ENCODE measurements at regions not wholly inside any gene's neighbourhood (a gene's known extent, or its start where the extent isn't known, plus 50 kb on each side); places are given as distances from the start of the nearest gene placed in this dataset.

DNA sequence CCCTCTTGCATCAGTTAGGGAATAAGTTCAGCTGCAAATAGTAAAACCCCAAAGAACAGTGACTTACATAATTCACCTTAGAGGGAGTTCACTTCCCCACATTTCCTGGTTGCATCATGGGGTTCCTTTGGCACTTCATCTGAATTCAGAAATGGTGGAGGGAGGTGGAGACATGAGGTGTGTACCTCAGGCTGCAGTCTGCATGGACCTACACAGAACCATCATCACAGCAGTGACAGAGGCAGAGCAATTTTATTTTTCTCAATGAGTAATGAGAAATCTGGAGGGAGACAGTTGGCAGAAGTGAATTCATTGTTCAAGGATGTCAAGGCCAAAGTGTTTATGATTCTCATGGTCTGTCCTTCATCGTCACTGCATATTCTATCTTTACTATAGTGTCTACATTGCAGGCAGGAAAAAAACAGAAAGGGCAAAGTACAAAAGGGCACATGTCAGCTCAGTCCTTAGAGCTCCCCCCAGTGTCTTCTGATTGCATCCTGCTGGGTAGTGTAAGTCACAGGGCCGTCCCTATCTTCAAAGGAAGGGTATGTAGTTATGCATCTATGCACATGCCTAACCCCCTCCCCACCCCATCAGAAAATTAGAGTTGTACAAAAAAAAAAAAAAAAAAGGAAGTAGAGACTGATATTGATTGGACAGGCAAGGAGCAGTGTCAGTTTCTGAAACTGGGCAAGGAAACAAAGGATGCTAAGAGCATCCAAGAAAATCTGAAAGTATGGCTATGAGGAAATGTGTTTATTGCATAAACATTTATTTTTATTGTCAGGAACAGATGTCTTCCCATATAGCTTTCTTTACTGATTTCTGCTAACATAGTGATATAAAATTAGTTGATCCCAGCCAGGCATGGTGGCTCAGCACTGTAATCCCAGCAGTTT is 132.7 kb upstream of the APC start:
- Mint-ChIP-seq H3K27ac (no peak overlapping the region), H3K4me1 (no peaks in the 10 kb centered on the region), H3K36me3 (ENCODE audit: low read depth) (no peaks in the 10 kb centered on the region), H3K4me3 (no peak overlapping the region), H3K9me3 (no peaks in the 10 kb centered on the region), H3K27me3 (no peaks in the 10 kb centered on the region)
- no peak for DNase-seq
- intact Hi-C loops (cut with micrococcal nuclease), result no loop called here

DNA sequence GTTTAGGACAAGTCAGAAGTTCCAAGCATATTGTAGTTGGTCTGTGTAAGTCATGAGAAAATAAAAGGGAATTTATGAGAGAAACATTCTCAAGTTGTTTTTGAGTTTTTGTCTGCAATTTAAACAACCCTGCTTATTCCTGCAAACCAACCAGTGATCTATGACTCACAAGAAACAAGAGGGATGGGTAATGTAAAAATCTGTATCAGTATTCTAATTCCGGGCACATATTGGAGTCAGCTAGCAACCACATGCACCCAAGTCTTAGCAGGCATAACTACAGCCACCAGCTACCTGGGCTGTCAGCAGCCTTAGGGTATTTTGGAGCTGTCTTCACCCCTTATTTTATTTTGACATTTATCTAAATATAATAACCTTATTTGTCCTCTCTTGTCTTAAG is 128.7 kb upstream of the APC start:
- H3K27ac Mint-ChIP-seq, result no peak overlapping the region
- intact Hi-C loops (cut with micrococcal nuclease), result no loop called here

DNA sequence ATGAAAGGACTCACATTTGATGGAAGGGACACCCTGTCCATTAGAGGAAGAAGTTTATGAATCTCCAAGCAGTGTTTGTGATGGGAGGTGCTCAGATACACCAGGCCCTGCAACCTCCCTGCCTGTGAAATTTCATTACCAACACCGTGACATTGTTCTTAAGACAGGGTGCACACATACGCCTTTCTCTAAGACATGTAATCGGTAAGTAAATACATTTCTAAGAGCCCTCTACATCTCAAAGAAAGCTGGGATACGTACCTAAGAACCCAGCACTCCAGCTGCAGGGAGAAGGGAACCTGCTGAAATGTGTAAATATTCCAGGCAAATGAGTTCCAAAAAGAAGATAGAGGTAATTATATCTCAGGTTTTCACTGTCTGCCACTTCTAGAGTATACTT is 125.0 kb upstream of the APC start:
- H3K4me1 Mint-ChIP-seq, result no peaks in the 10 kb centered on the region
- intact Hi-C loops (cut with micrococcal nuclease), result no loop called here
- H3K9me3 Mint-ChIP-seq, result no peaks in the 10 kb centered on the region
- no peak for DNase-seq
- H3K27ac Mint-ChIP-seq, result no peak overlapping the region
- H3K36me3 Mint-ChIP-seq (ENCODE audit: low read depth), result no peaks in the 10 kb centered on the region
- H3K27me3 Mint-ChIP-seq, result peaks cover 4% of the 10 kb centered on the region
- no peak overlapping the region for H3K4me3 Mint-ChIP-seq

More for the DNA sequence above, 128.7 kb upstream of the APC start:
- no peak for DNase-seq
- no peaks in the 10 kb centered on the region for H3K36me3 Mint-ChIP-seq (ENCODE audit: low read depth)
- H3K4me1 Mint-ChIP-seq, result no peaks in the 10 kb centered on the region
- H3K27me3 Mint-ChIP-seq, result peaks cover 4% of the 10 kb centered on the region
- H3K9me3 Mint-ChIP-seq, result no peaks in the 10 kb centered on the region
- no peak overlapping the region for H3K4me3 Mint-ChIP-seq

DNA sequence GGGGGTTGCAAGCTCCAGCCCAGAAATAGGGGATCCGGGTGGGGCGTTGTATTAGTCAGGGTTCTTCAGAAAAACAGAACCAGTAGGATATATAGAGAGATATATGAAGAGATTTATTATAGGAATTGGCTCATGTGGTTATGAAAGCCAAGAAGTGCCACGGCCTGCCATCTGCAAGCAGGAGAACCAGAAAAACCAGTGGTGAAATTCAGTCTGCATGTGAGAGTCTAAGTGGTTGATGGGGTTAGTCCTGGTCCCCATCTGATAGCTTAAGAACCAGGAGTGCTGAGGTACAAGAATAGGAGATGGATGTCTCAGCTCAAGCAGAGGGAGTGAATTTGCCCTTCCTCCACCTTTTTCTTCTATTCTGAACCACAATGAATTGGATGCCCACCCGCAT is 123.4 kb upstream of the APC start:
- H3K27ac Mint-ChIP-seq, result no peak overlapping the region
- H3K9me3 Mint-ChIP-seq, result no peaks in the 10 kb centered on the region
- intact Hi-C loops (cut with micrococcal nuclease), result no loop called here
- H3K4me3 Mint-ChIP-seq, result no peak overlapping the region
- H3K4me1 Mint-ChIP-seq, result no peaks in the 10 kb centered on the region
- no peak for DNase-seq
- H3K27me3 Mint-ChIP-seq, result peaks cover 4% of the 10 kb centered on the region
- no peaks in the 10 kb centered on the region for H3K36me3 Mint-ChIP-seq (ENCODE audit: low read depth)

DNA sequence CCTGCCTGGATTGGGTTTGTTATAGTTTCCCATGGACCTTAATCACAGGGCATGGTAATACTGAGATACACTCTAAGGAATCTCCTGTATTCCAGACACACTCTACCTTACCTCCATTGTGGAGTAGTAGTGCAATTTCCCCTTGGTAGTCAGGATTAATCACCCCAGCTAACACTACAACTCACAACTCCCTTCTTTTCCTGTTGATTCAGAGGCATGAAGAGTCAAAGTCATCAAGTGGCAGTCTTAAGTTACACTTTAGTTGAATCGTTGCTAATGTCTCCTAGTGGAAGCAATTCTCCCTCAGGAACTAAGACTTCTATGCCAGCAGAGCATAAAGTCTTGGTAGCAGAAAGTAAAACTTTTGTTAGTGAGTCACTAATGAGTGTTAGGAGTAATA is 122.7 kb upstream of the APC start:
- Mint-ChIP-seq H3K9me3 (no peaks in the 10 kb centered on the region), H3K27ac (no peak overlapping the region), H3K27me3 (peaks cover 4% of the 10 kb centered on the region), H3K4me3 (no peak overlapping the region), H3K4me1 (no peaks in the 10 kb centered on the region), H3K36me3 (ENCODE audit: low read depth) (no peaks in the 10 kb centered on the region)
- intact Hi-C loops (cut with micrococcal nuclease), result no loop called here
- DNase-seq, result no peak

DNA sequence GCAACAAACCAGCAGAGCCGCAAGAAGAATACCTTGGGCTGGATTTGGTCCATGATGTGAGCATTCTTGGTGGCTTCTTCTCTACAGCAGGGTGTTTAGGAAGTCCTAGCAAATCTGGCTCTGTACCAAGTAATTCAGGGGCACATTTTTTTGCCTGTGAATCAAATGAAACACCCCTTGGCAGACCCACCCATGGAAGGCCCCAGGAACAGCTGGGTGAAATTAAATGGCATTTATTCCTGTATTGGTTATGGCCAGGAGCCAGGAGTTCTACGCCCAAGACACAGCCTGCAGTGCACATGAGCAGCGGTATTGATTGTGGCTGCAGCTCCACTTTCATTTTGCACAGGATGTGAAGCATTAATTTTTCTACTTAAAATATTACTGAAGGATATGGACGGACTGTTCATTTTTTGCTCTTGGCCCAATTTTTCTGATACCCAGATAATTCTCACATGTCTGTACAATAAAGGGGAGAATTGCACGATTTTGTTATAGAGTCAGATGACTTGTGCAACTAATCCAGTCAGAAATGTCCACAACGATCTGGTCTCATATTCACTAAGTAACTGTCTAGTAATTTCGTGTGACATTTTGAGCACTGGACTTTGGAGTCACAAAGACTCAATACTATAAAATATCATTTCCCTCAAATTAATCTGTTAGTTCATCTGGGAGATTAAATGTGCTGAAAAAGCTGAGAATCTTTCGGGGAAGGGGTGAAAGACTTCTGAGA is 120.7 kb upstream of the APC start:
- Mint-ChIP-seq H3K4me1 (no peaks in the 10 kb centered on the region), H3K36me3 (ENCODE audit: low read depth) (no peaks in the 10 kb centered on the region), H3K27ac (no peak overlapping the region), H3K27me3 (peaks cover 9% of the 10 kb centered on the region), H3K9me3 (no peaks in the 10 kb centered on the region), H3K4me3 (no peak overlapping the region)
- intact Hi-C loops (cut with micrococcal nuclease), result no loop called here
- no peak for DNase-seq

DNA sequence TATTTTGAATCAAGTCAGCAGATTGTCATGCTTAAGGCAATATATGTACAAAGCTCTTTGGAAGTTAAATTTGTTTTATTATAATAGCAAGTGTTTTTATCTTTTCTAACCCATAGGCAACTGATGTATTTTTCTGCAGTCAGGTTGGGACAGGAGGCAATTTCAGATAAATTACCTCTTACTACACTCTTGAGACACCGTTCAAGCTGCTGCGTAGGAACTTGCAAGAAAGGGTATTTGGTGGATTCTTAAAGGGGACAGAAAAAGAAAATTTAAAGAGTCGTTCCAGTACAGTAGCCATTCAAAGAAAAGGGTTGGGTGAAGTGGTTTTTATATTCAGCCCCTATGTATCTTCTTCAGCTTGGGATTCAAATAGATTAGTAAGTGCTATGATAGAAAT is 112.4 kb upstream of the APC start:
- DNase-seq, result no peak
- no peaks in the 10 kb centered on the region for H3K9me3 Mint-ChIP-seq
- no peaks in the 10 kb centered on the region for H3K4me1 Mint-ChIP-seq
- no peak overlapping the region for H3K4me3 Mint-ChIP-seq
- H3K36me3 Mint-ChIP-seq (ENCODE audit: low read depth), result no peaks in the 10 kb centered on the region
- H3K27me3 Mint-ChIP-seq, result peaks cover 34% of the 10 kb centered on the region
- intact Hi-C loops (cut with micrococcal nuclease), result no loop called here
- H3K27ac Mint-ChIP-seq, result no peak overlapping the region

DNA sequence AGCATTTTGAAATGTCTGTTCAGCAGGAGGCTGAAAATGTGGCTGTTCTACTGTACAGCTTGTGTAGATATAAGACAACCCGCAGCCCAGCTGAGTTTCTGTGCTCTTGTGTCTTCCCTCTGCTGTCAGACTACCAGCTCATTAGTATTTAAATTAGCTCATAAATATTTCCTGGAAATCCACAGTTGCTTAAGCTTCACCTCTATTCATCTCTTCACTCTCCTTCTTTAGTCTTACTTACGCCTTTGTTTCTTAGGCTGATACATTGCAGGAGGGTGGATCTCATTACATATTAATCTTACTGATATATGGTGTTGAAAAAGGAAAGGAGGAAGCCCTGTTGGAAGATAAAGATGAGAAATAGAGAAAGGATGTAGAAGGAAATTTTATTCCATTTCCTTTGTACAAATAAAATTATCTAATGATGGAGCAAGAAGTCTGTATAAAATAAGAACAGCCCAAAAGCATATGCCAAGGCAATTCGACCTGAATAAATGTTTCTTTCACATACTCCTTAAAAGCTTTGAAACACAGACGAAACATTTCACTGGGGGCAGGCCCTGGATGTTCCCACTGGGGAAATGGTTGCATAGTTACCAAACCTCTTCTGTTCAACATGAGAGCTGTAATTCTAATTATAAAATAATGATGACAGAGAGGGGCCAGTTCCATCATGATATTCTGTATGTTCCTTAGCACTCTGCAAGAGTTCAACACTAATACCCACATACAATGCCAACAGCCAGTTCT is 111.8 kb upstream of the APC start:
- intact Hi-C loops (cut with micrococcal nuclease), result no loop called here
- H3K4me3 Mint-ChIP-seq, result no peak overlapping the region
- DNase-seq, result no peak
- no peaks in the 10 kb centered on the region for H3K4me1 Mint-ChIP-seq
- H3K36me3 Mint-ChIP-seq (ENCODE audit: low read depth), result no peaks in the 10 kb centered on the region
- no peaks in the 10 kb centered on the region for H3K9me3 Mint-ChIP-seq
- peaks cover 31% of the 10 kb centered on the region for H3K27me3 Mint-ChIP-seq
- no peak overlapping the region for H3K27ac Mint-ChIP-seq

DNA sequence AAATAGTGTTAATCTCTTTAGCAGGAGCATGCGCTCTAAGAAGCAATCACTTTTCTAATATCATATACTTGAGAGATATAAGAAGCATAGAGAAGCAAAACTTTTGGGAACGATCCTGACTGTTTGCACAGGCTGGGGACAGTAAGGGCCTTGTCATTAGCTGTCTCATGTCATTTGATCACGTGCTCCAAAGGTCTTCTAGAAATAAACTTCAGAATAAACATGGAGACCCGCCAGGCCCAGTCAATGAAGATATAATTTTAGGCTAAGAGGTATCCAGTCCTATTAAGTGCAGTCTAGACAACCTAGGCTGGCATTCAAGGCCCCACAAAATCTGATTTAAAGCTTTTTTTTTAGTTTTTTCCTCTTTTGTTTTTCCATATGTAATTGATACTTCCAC is 111.0 kb upstream of the APC start:
- H3K4me3 Mint-ChIP-seq, result no peak overlapping the region
- peaks cover 34% of the 10 kb centered on the region for H3K27me3 Mint-ChIP-seq
- no peaks in the 10 kb centered on the region for H3K4me1 Mint-ChIP-seq
- H3K36me3 Mint-ChIP-seq (ENCODE audit: low read depth), result no peaks in the 10 kb centered on the region
- no peaks in the 10 kb centered on the region for H3K9me3 Mint-ChIP-seq
- no peak overlapping the region for H3K27ac Mint-ChIP-seq
- DNase-seq, result no peak
- intact Hi-C loops (cut with micrococcal nuclease), result no loop called here

DNA sequence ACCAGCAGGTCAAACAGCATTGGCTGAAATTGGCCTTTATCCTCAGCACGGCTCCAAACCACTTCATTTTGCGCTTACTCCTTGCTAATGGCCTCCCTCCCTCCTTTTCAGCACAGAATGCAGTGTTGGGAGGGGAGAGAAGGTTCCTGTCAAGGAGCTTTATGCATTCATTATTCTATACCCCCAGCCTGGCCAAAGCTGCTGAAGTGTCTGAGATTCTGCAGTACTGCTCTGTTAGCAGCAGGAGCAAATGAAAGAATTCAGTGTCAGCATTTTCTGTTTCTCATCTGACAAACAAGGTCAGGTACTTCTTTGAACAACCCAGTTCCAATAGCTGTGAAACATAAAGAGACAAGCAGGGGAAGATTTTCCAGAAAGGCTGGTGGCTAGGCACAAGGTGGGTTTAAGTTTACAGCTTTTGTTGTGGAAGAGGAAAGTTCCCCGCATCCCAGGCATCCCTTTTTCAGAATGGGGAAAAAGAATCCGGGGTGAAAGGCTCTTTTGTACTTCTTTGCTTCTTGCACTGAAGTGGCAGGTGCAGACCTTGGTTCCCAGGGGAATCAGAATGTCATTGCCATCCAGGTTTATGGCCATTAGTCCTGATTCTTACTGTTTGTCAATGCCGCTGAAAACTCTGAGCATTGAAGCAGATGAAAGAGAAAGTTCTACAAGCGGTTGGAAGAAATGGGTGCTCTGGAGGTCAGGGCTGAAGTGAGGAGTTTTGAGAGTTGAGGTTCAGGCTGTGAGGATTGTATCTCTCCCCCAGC is 109.3 kb upstream of the APC start:
- Mint-ChIP-seq H3K36me3 (ENCODE audit: low read depth) (no peaks in the 10 kb centered on the region), H3K4me3 (no peak overlapping the region), H3K9me3 (peaks cover 7% of the 10 kb centered on the region), H3K4me1 (no peaks in the 10 kb centered on the region), H3K27me3 (peaks cover 35% of the 10 kb centered on the region), H3K27ac (no peak overlapping the region)
- intact Hi-C loops (cut with micrococcal nuclease), result no loop called here
- no peak for DNase-seq

DNA sequence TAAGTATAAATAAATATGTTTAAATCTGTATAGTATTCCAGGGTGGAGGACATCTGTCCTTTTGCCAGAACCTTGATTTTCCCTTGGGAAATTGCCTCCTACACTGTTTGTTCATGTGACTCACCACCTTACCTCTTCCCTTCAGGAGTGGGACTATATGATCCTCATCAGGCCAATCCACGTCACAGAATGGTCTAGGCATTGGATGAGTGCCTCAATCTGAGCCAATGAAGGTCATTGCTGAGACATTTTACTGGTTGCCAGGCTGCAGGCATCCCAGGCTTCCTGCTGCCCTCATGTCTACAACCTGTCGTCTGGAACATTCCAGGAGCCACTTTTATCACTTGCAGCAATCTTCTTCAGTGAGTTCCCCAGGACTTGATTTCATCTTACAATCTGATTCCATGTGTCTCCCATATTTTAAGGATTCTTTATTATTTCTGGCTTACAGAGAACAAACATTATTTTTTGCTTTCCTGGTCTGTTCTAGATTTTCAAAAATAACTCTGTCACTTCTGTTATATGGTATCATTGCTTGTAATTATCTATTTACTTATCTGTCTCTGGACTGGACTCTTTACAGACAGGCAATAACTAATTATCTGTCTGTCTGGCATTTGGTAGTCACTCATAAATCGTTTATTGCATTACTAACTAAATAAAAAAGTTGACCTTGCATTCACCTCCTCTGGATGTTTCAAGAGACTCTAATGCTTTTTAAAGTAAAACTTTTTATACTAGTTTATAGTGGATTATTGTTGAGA is 107.3 kb upstream of the APC start:
- Mint-ChIP-seq H3K27me3 (peaks cover 30% of the 10 kb centered on the region), H3K4me3 (no peak overlapping the region), H3K36me3 (ENCODE audit: low read depth) (no peaks in the 10 kb centered on the region), H3K27ac (no peak overlapping the region), H3K9me3 (peaks cover 8% of the 10 kb centered on the region), H3K4me1 (no peaks in the 10 kb centered on the region)
- no peak for DNase-seq
- intact Hi-C loops (cut with micrococcal nuclease), result no loop called here

DNA sequence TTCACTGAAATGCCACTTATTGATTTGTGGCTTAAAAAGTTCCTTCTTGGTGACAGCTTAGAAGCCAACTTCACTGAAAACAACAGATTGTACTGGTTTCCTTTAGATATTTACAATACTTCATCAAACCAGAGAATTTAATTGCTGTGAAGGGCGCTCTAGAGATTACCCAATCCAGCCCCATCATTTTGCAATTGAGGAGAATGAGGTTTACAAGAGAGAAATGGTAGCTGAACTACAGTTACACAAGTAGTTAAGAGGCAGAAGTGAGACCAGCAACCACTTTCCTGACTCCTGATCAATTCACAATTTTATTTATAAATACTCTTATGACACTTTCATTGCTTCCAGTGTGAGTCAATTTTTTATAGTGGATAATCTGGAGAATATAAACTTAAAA is 103.5 kb upstream of the APC start:
- peaks cover 20% of the 10 kb centered on the region for H3K27me3 Mint-ChIP-seq
- H3K27ac Mint-ChIP-seq, result no peak overlapping the region
- DNase-seq, result no peak
- H3K9me3 Mint-ChIP-seq, result peaks cover 8% of the 10 kb centered on the region
- no peaks in the 10 kb centered on the region for H3K4me1 Mint-ChIP-seq
- H3K36me3 Mint-ChIP-seq (ENCODE audit: low read depth), result no peaks in the 10 kb centered on the region
- H3K4me3 Mint-ChIP-seq, result no peak overlapping the region
- intact Hi-C loops (cut with micrococcal nuclease), result no loop called here

DNA sequence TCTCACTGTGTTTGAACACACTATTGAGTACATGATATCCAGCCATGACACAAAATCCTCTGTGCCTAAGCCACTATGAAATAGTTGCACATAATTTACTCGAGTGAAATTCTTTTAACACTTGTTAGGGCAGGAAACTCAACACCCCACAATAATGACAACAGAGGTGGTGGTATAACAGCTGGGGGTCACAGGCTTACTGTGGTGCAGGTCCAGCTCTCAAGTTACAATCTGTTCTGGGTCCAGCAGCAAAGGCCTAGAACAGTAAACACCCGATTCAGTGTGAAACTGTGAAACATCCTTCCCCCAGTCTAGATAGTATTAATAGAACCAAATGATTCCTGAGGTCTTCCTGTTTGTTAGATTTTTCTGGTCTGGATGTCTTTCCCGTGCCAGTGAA is 102.9 kb upstream of the APC start:
- intact Hi-C loops (cut with micrococcal nuclease), result no loop called here
- H3K9me3 Mint-ChIP-seq, result peaks cover 8% of the 10 kb centered on the region
- no peak overlapping the region for H3K27ac Mint-ChIP-seq
- no peaks in the 10 kb centered on the region for H3K4me1 Mint-ChIP-seq
- DNase-seq, result no peak
- H3K36me3 Mint-ChIP-seq (ENCODE audit: low read depth), result no peaks in the 10 kb centered on the region
- H3K27me3 Mint-ChIP-seq, result peaks cover 20% of the 10 kb centered on the region
- H3K4me3 Mint-ChIP-seq, result no peak overlapping the region
